NCI-H446 treated with DMSO at 0.1 percent for 48 hours (cell line): ENCODE measurements at regions not wholly inside any gene's neighbourhood (a gene's known extent, or its start where the extent isn't known, plus 50 kb on each side); places are given as distances from the start of the nearest gene placed in this dataset.

Experiments used
- DNase-seq: peaks from one replicate; lab custom pipeline; 2025; lab: John Stamatoyannopoulos, UW

GRCh38 chr5:159385536-159385935 is 55.2 kb upstream of the IL12B start:
- DNase-seq = no peak

GRCh38 chr5:159386028-159386711 is 55.9 kb upstream of the IL12B start:
- DNase-seq = no peak

GRCh38 chr5:159392871-159393270 is 62.6 kb upstream of the IL12B start:
- no peak for DNase-seq

GRCh38 chr5:159393854-159394274 is 63.6 kb upstream of the IL12B start:
- DNase-seq = no peak

- DNase-seq = no peak
Observed at GRCh38 chr5:159395202-159395601, 64.9 kb upstream of the IL12B start.

DNA sequence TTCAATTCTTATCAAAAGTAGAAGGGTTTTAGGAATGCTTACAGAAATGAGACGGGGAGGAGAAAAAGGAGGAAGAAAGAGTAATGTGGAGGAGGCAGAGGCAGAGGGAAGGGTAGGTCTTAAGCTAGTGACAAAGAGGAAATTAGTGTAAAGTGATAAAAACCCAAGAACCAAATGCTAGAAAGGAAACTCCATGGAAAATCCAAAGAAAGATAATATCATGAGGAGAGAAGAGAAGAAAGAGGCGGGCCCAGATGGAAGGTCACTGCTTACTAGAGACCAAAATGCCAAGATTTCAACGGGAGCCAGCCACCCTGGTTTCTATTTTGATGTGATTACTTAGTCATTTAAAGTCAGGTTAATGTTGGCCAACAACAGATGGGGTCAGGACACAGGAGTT is 68.6 kb upstream of the IL12B start:
- DNase-seq = no peak

DNA sequence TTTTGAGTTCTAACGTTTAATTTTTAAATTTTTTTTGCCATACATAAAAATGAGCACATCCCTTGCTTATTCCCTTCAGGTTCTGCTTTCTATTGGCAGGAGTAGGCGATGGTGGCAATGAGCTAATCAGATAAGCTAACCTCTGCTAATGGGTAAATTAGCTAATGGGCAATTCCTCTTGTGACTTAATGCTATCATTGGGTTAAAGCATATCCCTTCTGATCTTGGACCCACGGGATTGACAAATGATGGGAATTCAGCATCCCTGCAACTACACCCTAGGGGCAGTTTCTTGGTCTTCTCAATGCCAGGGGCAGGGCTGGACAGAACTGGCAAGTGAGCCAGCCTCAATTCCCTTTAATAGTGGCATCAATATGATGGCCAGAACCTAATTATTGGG is 70.2 kb upstream of the IL12B start:
- DNase-seq = no peak

DNA sequence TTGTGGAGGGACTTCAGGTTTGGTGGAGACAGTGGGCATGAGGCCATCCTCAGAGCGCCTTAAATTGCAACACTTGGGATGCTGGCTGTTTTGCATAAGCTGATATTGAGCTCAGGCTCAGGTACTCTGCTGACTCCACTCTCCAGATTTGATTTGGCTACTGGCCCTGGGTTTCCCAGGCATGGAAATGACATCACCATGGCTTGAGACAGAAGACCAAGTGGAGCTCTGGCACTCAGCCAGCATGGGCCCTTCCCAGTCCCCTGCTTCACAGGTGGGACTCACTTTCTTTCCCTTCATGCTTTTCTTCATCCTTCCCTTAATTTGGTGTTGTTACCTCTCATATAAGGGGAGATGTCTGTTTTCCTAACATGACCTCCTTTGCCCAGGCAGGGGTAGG is 72.0 kb upstream of the IL12B start:
- DNase-seq = no peak

- DNase-seq = no peak
Observed at GRCh38 chr5:159402856-159403255, 72.6 kb upstream of the IL12B start.

DNA sequence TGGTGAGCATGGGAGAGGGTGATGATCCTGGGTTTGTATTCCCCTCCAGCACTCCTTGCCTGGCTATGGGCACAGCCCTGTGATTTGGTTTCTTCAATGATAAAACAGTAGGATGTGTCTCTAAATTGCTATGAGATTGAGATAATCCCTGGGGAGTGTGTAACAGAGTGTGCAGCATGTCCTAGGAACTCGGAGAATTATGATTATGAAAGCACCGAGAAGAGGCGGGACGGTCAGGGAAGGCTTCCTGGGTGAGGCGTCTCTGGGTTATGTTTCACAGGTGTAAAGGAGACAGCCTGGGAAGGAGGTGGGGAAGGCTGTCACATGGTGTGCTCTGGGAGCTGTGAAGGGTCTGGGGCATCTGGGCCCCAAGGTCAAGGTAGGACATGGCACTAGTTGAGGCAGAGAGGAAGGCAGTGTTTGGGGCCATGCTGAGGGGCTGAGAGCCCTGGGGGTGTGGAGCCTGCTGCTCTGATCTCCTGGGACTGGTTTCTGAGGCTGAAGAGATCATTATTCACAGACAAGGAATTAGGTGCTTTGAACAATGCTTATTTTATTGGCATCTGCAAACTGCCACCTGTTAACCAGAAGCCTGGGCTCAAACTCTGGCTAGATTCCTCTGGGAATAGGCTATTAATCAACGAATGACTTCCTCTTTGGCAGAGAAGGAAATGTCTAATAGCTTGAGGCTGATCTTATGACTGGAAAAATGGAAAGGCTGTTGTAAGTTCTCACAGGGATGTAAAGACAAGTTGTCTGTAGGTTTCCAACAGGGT is 73.8 kb upstream of the IL12B start:
- peak; percentile 18 for DNase-seq

DNA sequence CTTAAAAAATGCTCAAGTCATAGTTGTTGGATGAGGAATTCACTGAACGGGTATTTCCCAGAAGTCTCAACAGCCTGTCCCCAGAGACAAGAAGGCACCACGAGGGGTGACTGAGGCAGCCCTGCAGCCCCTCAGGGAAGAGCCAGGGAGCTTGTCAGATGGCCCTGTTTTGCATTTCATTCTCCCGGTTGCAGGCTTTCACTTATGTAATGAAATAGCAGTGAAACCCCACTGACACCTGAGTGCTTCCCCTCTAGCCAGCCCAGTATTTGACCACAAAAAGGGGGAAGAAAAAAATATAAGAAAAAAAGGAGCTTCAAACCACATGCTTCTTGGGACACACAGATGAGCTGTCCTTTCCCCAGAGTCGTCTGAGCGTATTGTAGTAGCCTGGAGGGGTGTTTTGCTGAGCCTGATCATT is 75.3 kb upstream of the IL12B start:
- DNase-seq = no peak

GRCh38 chr5:159406571-159406970 is 76.3 kb upstream of the IL12B start:
- DNase-seq = no peak

- DNase-seq = no peak
Observed at GRCh38 chr5:159409801-159410200, 79.5 kb upstream of the IL12B start.

- no peak for DNase-seq
Observed at GRCh38 chr5:159410480-159410879, 80.2 kb upstream of the IL12B start.

- DNase-seq = no peak
Observed at GRCh38 chr5:159411115-159411514, 80.8 kb upstream of the IL12B start.

- DNase-seq = no peak
Observed at GRCh38 chr5:159412284-159413046, 82.2 kb upstream of the IL12B start.

GRCh38 chr5:159414021-159414420 is 83.7 kb upstream of the IL12B start:
- DNase-seq = no peak

DNA sequence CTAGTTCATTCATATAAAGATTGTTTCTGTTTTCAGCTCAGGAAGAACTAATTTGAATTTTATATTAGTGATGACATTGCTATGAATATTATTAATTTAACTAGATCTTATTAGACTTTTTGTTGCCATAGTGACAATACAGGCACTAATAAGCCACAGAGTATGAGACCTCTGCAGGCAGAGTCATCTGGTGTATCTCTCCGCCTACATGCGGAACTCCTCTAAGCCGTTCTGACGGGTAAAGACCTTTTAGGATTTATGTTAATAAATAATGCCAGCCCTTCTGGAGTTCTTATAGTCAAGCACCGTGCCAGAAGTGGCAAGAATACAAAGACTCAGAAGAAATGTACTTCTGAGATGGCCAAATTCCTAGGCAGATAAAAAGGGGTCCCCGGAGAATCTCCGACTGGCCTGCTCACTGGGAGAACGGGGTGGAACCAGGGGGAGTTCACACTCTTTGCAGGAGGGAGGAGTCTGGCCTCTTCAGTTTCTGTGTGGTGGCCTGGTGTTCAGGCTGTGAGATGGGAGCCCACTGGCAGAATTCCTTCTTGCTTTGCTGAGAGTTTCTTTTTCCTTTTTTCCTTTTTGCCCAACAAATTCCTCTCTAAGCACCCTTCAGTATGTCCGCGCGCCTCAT is 85.1 kb upstream of the IL12B start:
- DNase-seq = no peak

- no peak for DNase-seq
Observed at GRCh38 chr5:159416438-159416837, 86.2 kb upstream of the IL12B start.

- no peak for DNase-seq
Observed at GRCh38 chr5:159417170-159417569, 86.9 kb upstream of the IL12B start.

- no peak for DNase-seq
Observed at GRCh38 chr5:159419576-159419975, 89.3 kb upstream of the IL12B start.

- DNase-seq = no peak
Observed at GRCh38 chr5:159420940-159421339, 90.7 kb upstream of the IL12B start.
